C4-2B (cell line): ENCODE measurements at regions not wholly inside any gene's neighbourhood (a gene's known extent, or its start where the extent isn't known, plus 50 kb on each side); places are given as distances from the start of the nearest gene placed in this dataset.

Source experiments
- CTCF ChIP-seq: fragments of 450-650 bp; conservative IDR thresholded peaks from 2 replicates; pipeline ENCODE4 v1.5.1; 2017; ENCODE audit warnings: mild to moderate bottlenecking
- ZFX ChIP-seq: fragments of 450-650 bp; IDR thresholded peaks from 2 replicates; pipeline ENCODE4 v1.6.1; 2017

- no peak for TF ChIP-seq CTCF
- TF ChIP-seq ZFX: no peak
Measured at GRCh38 chr18:71450257-71450656, 1093.9 kb downstream of the CBLN2 start.
